IMR-90 (cell line): ENCODE measurements at regions not wholly inside any gene's neighbourhood (a gene's known extent, or its start where the extent isn't known, plus 50 kb on each side); places are given as distances from the start of the nearest gene placed in this dataset.
"Not testable (repeated sequence)": the region's sequence is repeated elsewhere in the genome, so short reads cannot be mapped to it uniquely, and the experiment has no call there.

Experiments used
- ATAC-seq: fragments of 200-7000 bp; cut with Tn5 transposase; 2 replicates; pipeline ENCODE4 v1.9.1; 2020; ENCODE audit warnings: low read depth, mild to moderate bottlenecking, moderate library complexity
- BruUV-seq: library from RNA; stranded (reverse); fragments of 400-500 nt; replicated peaks from 2 replicates; lab custom pipeline; 2021; lab: Mats Ljungman, UMichigan
- CTCF ChIA-PET: fragments of 300-600 bp; formaldehyde crosslinking; extraction: SDS; loops from one replicate; lab custom pipeline; 2021; ENCODE audit warnings: antibody characterized with exemption; lab: Yijun Ruan, JAX
- POLR2A ChIA-PET: fragments of 300-600 bp; sonication (Branson Sonifier 250); formaldehyde crosslinking; loops from one replicate; lab custom pipeline; 2022; ENCODE audit warnings: antibody characterized with exemption; ENCODE audit not compliant: unreplicated experiment; lab: Charles Lee
- DNase-seq: peaks from one replicate; pipeline ENCODE4 v3.0.0; 2013
- H2AFZ ChIP-seq: replicated peaks from 2 replicates; pipeline ENCODE3; 2013; ENCODE audit warnings: low read length, mild to moderate bottlenecking; ENCODE audit not compliant: poor library complexity
- H2AK5ac ChIP-seq: 2 replicates; pipeline ENCODE4 v1.6.1; 2013; ENCODE audit warnings: low read depth, low read length, inconsistent platforms
- H2AK9ac ChIP-seq: replicated peaks from 2 replicates; pipeline ENCODE3; 2013; ENCODE audit warnings: mild to moderate bottlenecking, low read depth, low read length, moderate library complexity; ENCODE audit not compliant: poor library complexity
- H2BK120ac ChIP-seq: 2 replicates; pipeline ENCODE4 v1.6.1; 2013; ENCODE audit warnings: low read depth, low read length, inconsistent platforms
- H2BK15ac ChIP-seq: 3 replicates; pipeline ENCODE4 v1.6.1; 2013; ENCODE audit warnings: low read depth, low read length, inconsistent platforms
- H2BK20ac ChIP-seq: 2 replicates; pipeline ENCODE4 v1.6.1; 2013; ENCODE audit warnings: low read depth, mild to moderate bottlenecking, inconsistent platforms, low read length, moderate library complexity
- H2BK5ac ChIP-seq: 2 replicates; pipeline ENCODE4 v1.6.1; 2013; ENCODE audit warnings: mild to moderate bottlenecking, low read depth, low read length, inconsistent platforms; ENCODE audit not compliant: poor library complexity, severe bottlenecking
- H3K14ac ChIP-seq: replicated peaks from 2 replicates; pipeline ENCODE4 v1.6.1; 2013; ENCODE audit warnings: low read depth, low read length, inconsistent platforms
- H3K18ac ChIP-seq: 2 replicates; pipeline ENCODE4 v1.6.1; 2013; ENCODE audit warnings: low read depth, low read length, control low read depth
- H3K23ac ChIP-seq: 2 replicates; pipeline ENCODE4 v1.6.1; 2013; ENCODE audit warnings: low read depth, low read length, inconsistent platforms
- H3K27ac ChIP-seq: 2 replicates; pipeline ENCODE4 v1.5.1; 2013; ENCODE audit warnings: mild to moderate bottlenecking, control low read depth, low read length; ENCODE audit not compliant: insufficient read depth
- H3K27me3 ChIP-seq: 2 replicates; pipeline ENCODE4 v1.6.1; 2013; ENCODE audit warnings: low read length; ENCODE audit not compliant: control insufficient read depth, insufficient read depth
- H3K36me3 ChIP-seq: 2 replicates; pipeline ENCODE4 v1.6.1; 2013; ENCODE audit warnings: low read length, mixed read lengths; ENCODE audit not compliant: control insufficient read depth, insufficient read depth
- H3K4ac ChIP-seq: 2 replicates; pipeline ENCODE4 v1.6.1; 2013; ENCODE audit warnings: low read depth, low read length, inconsistent platforms
- H3K4me1 ChIP-seq: 2 replicates; pipeline ENCODE4 v1.6.1; 2013; ENCODE audit warnings: low read length, mixed read lengths; ENCODE audit not compliant: control insufficient read depth, insufficient read depth
- H3K4me2 ChIP-seq: 2 replicates; pipeline ENCODE4 v1.6.1; 2013; ENCODE audit warnings: low read depth, mild to moderate bottlenecking, control low read depth, low read length, moderate library complexity
- H3K4me3 ChIP-seq: 2 replicates; pipeline ENCODE4 v1.5.1; 2013; ENCODE audit warnings: low read depth, mild to moderate bottlenecking, control low read depth, low read length, moderate library complexity; ENCODE audit not compliant: insufficient read depth
- H3K56ac ChIP-seq: 2 replicates; pipeline ENCODE4 v1.6.1; 2013; ENCODE audit warnings: low read length, inconsistent platforms; ENCODE audit not compliant: insufficient read depth; ENCODE audit errors: extremely low read depth
- H3K79me1 ChIP-seq, 2 experiments: 2 replicates each; pipeline ENCODE4 v1.6.1; 2013; ENCODE audit warnings: low read length in 2 of 2, inconsistent platforms in 1 of 2, low read depth in 1 of 2
- H3K9ac ChIP-seq: 2 replicates; pipeline ENCODE4 v1.6.1; 2013; ENCODE audit warnings: low read depth, low read length, control low read depth
- H3K9me1 ChIP-seq: 2 replicates; pipeline ENCODE4 v1.6.1; 2013; ENCODE audit warnings: low read length, inconsistent platforms; ENCODE audit not compliant: insufficient read depth
- H3K9me3 ChIP-seq: 2 replicates; pipeline ENCODE4 v1.6.1; 2013; ENCODE audit warnings: low read length; ENCODE audit not compliant: control insufficient read depth, insufficient read depth
- H4K20me1 ChIP-seq: 2 replicates; pipeline ENCODE4 v1.6.1; 2013; ENCODE audit warnings: low read length, inconsistent platforms; ENCODE audit not compliant: insufficient read depth
- H4K5ac ChIP-seq: 2 replicates; pipeline ENCODE4 v1.6.1; 2013; ENCODE audit warnings: mild to moderate bottlenecking, low read depth, low read length, control low read depth
- H4K8ac ChIP-seq, 2 experiments: 2 replicates each; pipeline ENCODE4 v1.6.1; 2013; ENCODE audit warnings: low read depth in 2 of 2, low read length in 2 of 2, control low read depth in 1 of 2, inconsistent platforms in 1 of 2
- H4K91ac ChIP-seq: 2 replicates; pipeline ENCODE4 v1.6.1; 2013; ENCODE audit warnings: low read depth, low read length, inconsistent platforms; ENCODE audit not compliant: insufficient read depth
- WGBS, 2 experiments: methylation state at CpG; one replicate each; pipeline versions ENCODE4 v1.1.5 to v1.1.7; 2013; ENCODE audit warnings: missing lambda C conversion rate in 2 of 2; ENCODE audit not compliant: insufficient read length in 1 of 2; ENCODE audit errors: extremely low coverage in 2 of 2; 5-methylcytosine and 5-hydroxymethylcytosine counted together
- dilution Hi-C: fragments of 300-500 bp; cut with HindIII; formaldehyde crosslinking; loops from one replicate; pipeline ENCODE4 v1.14.3; 2018; ENCODE audit warnings: low sequenced_read_pairs; ENCODE audit not compliant: unreplicated experiment
- in situ Hi-C: fragments of 300-500 bp; cut with MboI; formaldehyde crosslinking; loops from 3 replicates; pipeline ENCODE4 v1.14.3; 2019; ENCODE audit warnings: low sequenced_read_pairs, inconsistent platforms, mixed read lengths
- intact Hi-C: fragments of 100-400 bp; cut with micrococcal nuclease; formaldehyde crosslinking; loops from 2 replicates; pipeline ENCODE4 v1.10.0; 2022

DNA sequence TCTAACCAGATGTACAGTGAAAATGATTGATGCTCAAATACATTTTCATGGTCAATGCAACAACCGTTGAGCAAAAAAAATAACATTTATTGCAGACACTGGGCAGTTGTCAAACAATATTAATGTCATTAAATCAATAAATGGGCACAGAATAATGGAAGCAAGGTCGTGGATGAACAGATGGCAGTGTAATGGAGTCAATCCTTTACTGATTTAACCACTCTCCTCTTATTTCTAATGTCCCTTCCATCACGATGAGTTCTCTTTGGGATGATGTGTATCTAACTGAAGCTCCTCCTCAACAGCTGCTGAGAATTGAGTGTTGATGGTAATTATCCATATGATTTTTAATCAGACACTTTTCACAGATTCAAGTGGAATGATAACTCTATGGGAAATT is 114.9 kb upstream of the ZNF658 start:
- H3K4me3 ChIP-seq, H3K4me1 ChIP-seq, in situ Hi-C loops, H3K23ac ChIP-seq, intact Hi-C loops, POLR2A ChIA-PET, H3K18ac ChIP-seq, H2AK9ac ChIP-seq, H2AK5ac ChIP-seq, H4K20me1 ChIP-seq, H3K9me3 ChIP-seq, H4K91ac ChIP-seq, H2BK15ac ChIP-seq, H4K5ac ChIP-seq, H3K56ac ChIP-seq, H3K9ac ChIP-seq, H2BK20ac ChIP-seq, H3K4ac ChIP-seq, H3K27ac ChIP-seq, H4K8ac ChIP-seq, DNase-seq, ATAC-seq, BruUV-seq, H2BK5ac ChIP-seq, H3K27me3 ChIP-seq, H2AFZ ChIP-seq, dilution Hi-C loops, H2BK120ac ChIP-seq, H3K79me1 ChIP-seq, H3K14ac ChIP-seq, CTCF ChIA-PET, H3K36me3 ChIP-seq, H3K4me2 ChIP-seq, H3K9me1 ChIP-seq: not testable (repeated sequence)
- no CpG with 5 or more reads among the region's 3 CpGs for WGBS, 2 experiments

DNA sequence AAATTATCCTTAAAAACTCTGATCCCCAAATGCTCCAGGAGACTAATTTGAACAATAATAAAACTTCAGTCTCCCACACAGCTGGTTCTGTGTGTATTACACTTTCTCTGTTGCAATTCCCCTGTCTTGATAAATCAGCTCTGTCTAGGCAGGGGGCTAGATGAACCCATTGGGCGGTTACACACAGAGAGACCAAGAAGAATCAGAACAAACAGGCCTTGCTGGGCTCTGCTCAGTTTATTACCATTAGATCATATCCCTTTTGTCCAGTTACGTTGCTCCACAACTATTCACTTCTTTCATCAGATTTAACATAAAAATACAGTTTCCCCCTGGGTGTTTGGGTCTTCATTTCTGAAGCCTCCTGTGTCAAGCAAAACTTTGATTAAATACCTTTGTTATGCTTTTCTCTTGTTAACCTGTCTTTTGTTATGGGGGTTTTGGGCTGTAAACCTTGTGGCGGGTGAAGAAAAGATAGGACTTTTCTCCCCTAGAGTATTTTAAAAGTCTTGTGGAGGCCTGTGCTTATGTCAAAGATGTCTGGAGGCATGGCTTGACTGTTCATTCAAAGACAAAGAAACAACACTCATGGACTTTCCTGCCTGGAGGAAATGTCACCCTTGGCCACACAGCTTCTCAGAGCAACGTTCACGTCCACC is 109.3 kb upstream of the ZNF658 start:
- H2BK5ac ChIP-seq, H4K20me1 ChIP-seq, H4K91ac ChIP-seq, H3K14ac ChIP-seq, POLR2A ChIA-PET, in situ Hi-C loops, H3K79me1 ChIP-seq, H3K4me3 ChIP-seq, H2AK5ac ChIP-seq, H4K5ac ChIP-seq, H3K9ac ChIP-seq, H3K23ac ChIP-seq, H3K27ac ChIP-seq, H2AK9ac ChIP-seq, H2BK120ac ChIP-seq, DNase-seq, H3K4me1 ChIP-seq, H4K8ac ChIP-seq, H3K9me1 ChIP-seq, CTCF ChIA-PET, H3K56ac ChIP-seq, H2BK20ac ChIP-seq, H3K36me3 ChIP-seq, H3K4ac ChIP-seq, dilution Hi-C loops, H3K9me3 ChIP-seq, ATAC-seq, BruUV-seq, H2AFZ ChIP-seq, H3K18ac ChIP-seq, H2BK15ac ChIP-seq, H3K27me3 ChIP-seq, intact Hi-C loops, H3K4me2 ChIP-seq: not testable (repeated sequence)
- WGBS, 2 experiments, result no CpG with 5 or more reads among the region's 5 CpGs
